HEK293T (cell line): ENCODE measurements at regions not wholly inside any gene's neighbourhood (a gene's known extent, or its start where the extent isn't known, plus 50 kb on each side); places are given as distances from the start of the nearest gene placed in this dataset.

ENCODE experiments used
- ARNT ChIP-seq: fragments of 450-650 bp; IDR thresholded peaks from 2 replicates; pipeline ENCODE4 v1.6.1; 2017; ENCODE audit warnings: mild to moderate bottlenecking
- BHLHE40 ChIP-seq: fragments of 450-650 bp; IDR thresholded peaks from 2 replicates; pipeline ENCODE4 v1.6.1; 2016; ENCODE audit warnings: mild to moderate bottlenecking, moderate library complexity, borderline replicate concordance
- ELF4 ChIP-seq: fragments of 450-650 bp; IDR thresholded peaks from 2 replicates; pipeline ENCODE4 v1.6.1; 2017; ENCODE audit warnings: antibody characterized with exemption
- FOXK2 ChIP-seq: fragments of 450-650 bp; IDR thresholded peaks from 2 replicates; pipeline ENCODE4 v1.6.1; 2016; ENCODE audit warnings: mild to moderate bottlenecking
- FOXM1 ChIP-seq: fragments of 450-650 bp; IDR thresholded peaks from 2 replicates; pipeline ENCODE4 v1.6.1; 2017; ENCODE audit warnings: mild to moderate bottlenecking, borderline replicate concordance
- NFRKB ChIP-seq: fragments of 450-650 bp; IDR thresholded peaks from 2 replicates; pipeline ENCODE4 v1.6.1; 2016; ENCODE audit warnings: mild to moderate bottlenecking, moderate library complexity
- SP1 ChIP-seq: fragments of 450-650 bp; IDR thresholded peaks from 2 replicates; pipeline ENCODE4 v1.6.1; 2017
- SUZ12 ChIP-seq: fragments of 450-650 bp; IDR thresholded peaks from 2 replicates; pipeline ENCODE4 v1.6.1; 2016; ENCODE audit warnings: mild to moderate bottlenecking
- TARDBP ChIP-seq: fragments of 450-650 bp; IDR thresholded peaks from 2 replicates; pipeline ENCODE4 v1.6.1; 2016
- ZNF384 ChIP-seq: fragments of 450-650 bp; IDR thresholded peaks from 2 replicates; pipeline ENCODE4 v1.6.1; 2016
- TF ChIP-seq, protein P1 (sequence below): fragments of 450-650 bp; IDR thresholded peaks from 2 replicates; pipeline ENCODE4 v1.6.1; 2016

DNA sequence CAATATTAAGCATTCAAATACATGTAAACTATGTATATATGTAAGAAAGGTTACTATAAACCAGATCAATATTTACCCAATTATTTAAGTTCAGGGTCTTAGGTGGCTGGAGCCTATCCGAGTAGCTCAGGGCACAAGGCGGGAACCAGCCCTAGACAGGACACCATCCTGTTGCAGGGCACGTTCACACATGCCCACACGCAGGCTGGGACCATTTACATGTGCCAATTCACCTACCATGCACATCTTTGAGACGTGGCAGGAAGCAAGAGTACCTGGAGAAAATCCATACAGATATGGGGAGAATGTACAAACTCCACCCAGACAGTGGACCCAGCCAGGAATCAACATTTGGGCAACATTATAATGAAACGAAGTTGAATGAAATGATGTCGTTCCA is 263.0 kb upstream of the E2F7 start:
- no peak for TF ChIP-seq BHLHE40
- TF ChIP-seq FOXM1 = no peak
- TF ChIP-seq SUZ12 = no peak
- TF ChIP-seq ZNF384 = no peak
- TF ChIP-seq, protein P1, sequence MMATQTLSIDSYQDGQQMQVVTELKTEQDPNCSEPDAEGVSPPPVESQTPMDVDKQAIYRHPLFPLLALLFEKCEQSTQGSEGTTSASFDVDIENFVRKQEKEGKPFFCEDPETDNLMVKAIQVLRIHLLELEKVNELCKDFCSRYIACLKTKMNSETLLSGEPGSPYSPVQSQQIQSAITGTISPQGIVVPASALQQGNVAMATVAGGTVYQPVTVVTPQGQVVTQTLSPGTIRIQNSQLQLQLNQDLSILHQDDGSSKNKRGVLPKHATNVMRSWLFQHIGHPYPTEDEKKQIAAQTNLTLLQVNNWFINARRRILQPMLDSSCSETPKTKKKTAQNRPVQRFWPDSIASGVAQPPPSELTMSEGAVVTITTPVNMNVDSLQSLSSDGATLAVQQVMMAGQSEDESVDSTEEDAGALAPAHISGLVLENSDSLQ = no peak
- TF ChIP-seq TARDBP = no peak
- no peak for TF ChIP-seq FOXK2
- no peak for TF ChIP-seq NFRKB
- TF ChIP-seq SP1 = no peak
- no peak for TF ChIP-seq ELF4
- TF ChIP-seq ARNT = no peak
